ENCODE measurements at regions not wholly inside any gene's neighbourhood (a gene's known extent, or its start where the extent isn't known, plus 50 kb on each side); places are given as distances from the start of the nearest gene placed in this dataset.

GRCh38 chr1:218869276-218869675, 304.4 kb upstream of the LYPLAL1 start:
- no peaks in the 10 kb centered on the region for H4K20me1 ChIP-seq (ENCODE audit: insufficient read depth)
- no TSS peak for BruUV-seq (replicated peaks)
- DNase-seq (ENCODE audit: low read depth, low spot score) (no peak), ATAC-seq (no peak)
- H3K27ac ChIP-seq (ENCODE audit: low read depth, low read length) = no peak overlapping the region
- H3K36me3 ChIP-seq (ENCODE audit: control insufficient read depth in 1 of 2, insufficient read depth in 2 of 2, low read length in 2 of 2) = no peaks in the 10 kb centered on the region
- H3K4me2 ChIP-seq (ENCODE audit: low read length) = no peak overlapping the region
- H3K9me2 ChIP-seq (ENCODE audit: insufficient read depth) = no peaks in the 10 kb centered on the region
- no peaks in the 10 kb centered on the region for H3K9me3 ChIP-seq (ENCODE audit: control insufficient read depth in 1 of 2, insufficient read depth in 1 of 2, low read depth in 1 of 2, low read length in 2 of 2)
- no peak overlapping the region for H2AFZ ChIP-seq (ENCODE audit: low read depth, low read length, poor library complexity, severe bottlenecking)
- H3K4me3 ChIP-seq (replicated peaks in 1 of 2; ENCODE audit: low read depth in 1 of 2, low read length in 2 of 2) = no peak overlapping the region
- peaks cover 0 to 2% of the 10 kb centered on the region in 2 experiments; a peak in 2 of 4 replicates for H3K4me1 ChIP-seq (ENCODE audit: control insufficient read depth in 1 of 2, insufficient read depth in 2 of 2, low read length in 2 of 2)
- POLR2A ChIA-PET = no interaction called here
- H3K27me3 ChIP-seq (ENCODE audit: insufficient read depth, low read length) = no peaks in the 10 kb centered on the region
- no peak for TF ChIP-seq ATF3 (IDR thresholded peaks at IDR 0.05)
- TF ChIP-seq TCF7L2 (IDR thresholded peaks at IDR 0.05; ENCODE audit: borderline replicate concordance, extremely low read depth, insufficient read depth, insufficient read length) = no peak
- no peak for TF ChIP-seq YY1 (IDR thresholded peaks at IDR 0.05; ENCODE audit: extremely low read depth, insufficient replicate concordance, low read depth, low read length)
- no peak for TF ChIP-seq SIN3A (IDR thresholded peaks at IDR 0.05; ENCODE audit: low read depth)
- TF ChIP-seq CEBPB (IDR thresholded peaks at IDR 0.05; ENCODE audit: low read depth) = no peak
- no peak for TF ChIP-seq CBX3 (IDR thresholded peaks at IDR 0.05; ENCODE audit: low read depth)
- TF ChIP-seq ZFX (IDR thresholded peaks at IDR 0.05) = no peak
- RAD21 ChIA-PET (ENCODE audit: low non-redundant PET in 1 of 2, low total read pairs in 2 of 2, uncharacterized antibody in 2 of 2, unreplicated experiment in 2 of 2) = no interaction called here
- intact Hi-C loops (cut with micrococcal nuclease) = no loop called here
- no peaks in the 10 kb centered on the region for H3K79me2 ChIP-seq (ENCODE audit: insufficient read depth, low read length)
- H3K9ac ChIP-seq (ENCODE audit: low read length) = no peak overlapping the region
- CTCF ChIA-PET = no interaction called here

DNA sequence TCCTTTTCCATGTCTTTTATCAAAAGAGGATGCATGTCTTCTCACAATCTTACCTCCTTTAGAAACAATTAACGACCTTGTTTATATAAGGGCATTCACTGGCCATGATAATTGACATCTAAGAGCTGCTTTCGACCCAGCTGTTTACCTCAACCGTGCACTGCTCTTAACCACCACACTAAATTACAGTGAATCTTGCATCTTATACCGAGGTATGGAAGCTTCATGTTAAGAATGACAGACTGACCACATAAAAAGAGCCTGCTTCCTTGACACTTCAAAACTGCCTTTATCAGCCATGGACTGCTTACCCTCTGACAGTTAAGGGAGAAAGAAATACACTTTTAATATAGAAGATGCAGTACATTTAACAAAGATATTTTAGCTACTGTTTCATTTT, 301.7 kb upstream of the LYPLAL1 start:
- Histone ChIP-seq H3K36me3 (ENCODE audit: control insufficient read depth in 1 of 2, insufficient read depth in 2 of 2, low read length in 2 of 2) (no peaks in the 10 kb centered on the region), H3K79me2 (ENCODE audit: insufficient read depth, low read length) (no peaks in the 10 kb centered on the region), H2AFZ (ENCODE audit: low read depth, low read length, poor library complexity, severe bottlenecking) (no peak overlapping the region), H3K4me1 (ENCODE audit: control insufficient read depth in 1 of 2, insufficient read depth in 2 of 2, low read length in 2 of 2) (peaks cover 0 to 4% of the 10 kb centered on the region in 2 experiments; a peak in 2 of 4 replicates), H3K9me2 (ENCODE audit: insufficient read depth) (no peaks in the 10 kb centered on the region), H3K9me3 (ENCODE audit: control insufficient read depth in 1 of 2, insufficient read depth in 1 of 2, low read depth in 1 of 2, low read length in 2 of 2) (no peaks in the 10 kb centered on the region), H3K27me3 (ENCODE audit: insufficient read depth, low read length) (no peaks in the 10 kb centered on the region), H4K20me1 (ENCODE audit: insufficient read depth) (no peaks in the 10 kb centered on the region), H3K27ac (ENCODE audit: low read depth, low read length) (no peak overlapping the region), H3K9ac (ENCODE audit: low read length) (no peak overlapping the region), H3K4me3 (replicated peaks in 1 of 2; ENCODE audit: low read depth in 1 of 2, low read length in 2 of 2) (no peak overlapping the region), H3K4me2 (ENCODE audit: low read length) (no peak overlapping the region)
- no TSS peak for BruUV-seq (replicated peaks)
- CTCF ChIA-PET = no interaction called here
- RAD21 ChIA-PET (ENCODE audit: low non-redundant PET in 1 of 2, low total read pairs in 2 of 2, uncharacterized antibody in 2 of 2, unreplicated experiment in 2 of 2) = no interaction called here
- no peak for DNase-seq (ENCODE audit: low read depth, low spot score)
- ATAC-seq = no peak
- intact Hi-C loops (cut with micrococcal nuclease) = no loop called here
- TF ChIP-seq MAX (IDR thresholded peaks at IDR 0.05) = no peak
- no peak for TF ChIP-seq RAD21 (IDR thresholded peaks at IDR 0.05; ENCODE audit: low read depth)
- TF ChIP-seq, protein P1, sequence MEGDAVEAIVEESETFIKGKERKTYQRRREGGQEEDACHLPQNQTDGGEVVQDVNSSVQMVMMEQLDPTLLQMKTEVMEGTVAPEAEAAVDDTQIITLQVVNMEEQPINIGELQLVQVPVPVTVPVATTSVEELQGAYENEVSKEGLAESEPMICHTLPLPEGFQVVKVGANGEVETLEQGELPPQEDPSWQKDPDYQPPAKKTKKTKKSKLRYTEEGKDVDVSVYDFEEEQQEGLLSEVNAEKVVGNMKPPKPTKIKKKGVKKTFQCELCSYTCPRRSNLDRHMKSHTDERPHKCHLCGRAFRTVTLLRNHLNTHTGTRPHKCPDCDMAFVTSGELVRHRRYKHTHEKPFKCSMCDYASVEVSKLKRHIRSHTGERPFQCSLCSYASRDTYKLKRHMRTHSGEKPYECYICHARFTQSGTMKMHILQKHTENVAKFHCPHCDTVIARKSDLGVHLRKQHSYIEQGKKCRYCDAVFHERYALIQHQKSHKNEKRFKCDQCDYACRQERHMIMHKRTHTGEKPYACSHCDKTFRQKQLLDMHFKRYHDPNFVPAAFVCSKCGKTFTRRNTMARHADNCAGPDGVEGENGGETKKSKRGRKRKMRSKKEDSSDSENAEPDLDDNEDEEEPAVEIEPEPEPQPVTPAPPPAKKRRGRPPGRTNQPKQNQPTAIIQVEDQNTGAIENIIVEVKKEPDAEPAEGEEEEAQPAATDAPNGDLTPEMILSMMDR (IDR thresholded peaks at IDR 0.05 in 2 of 3, conservative IDR thresholded peaks at IDR 0.05 in 1 of 3; ENCODE audit: borderline replicate concordance in 1 of 3, insufficient read depth in 1 of 3, low read depth in 2 of 3, low read length in 2 of 3) = no peak
- TF ChIP-seq ZFX (IDR thresholded peaks at IDR 0.05) = no peak
- TF ChIP-seq FOSL1 (IDR thresholded peaks at IDR 0.05; ENCODE audit: low read depth) = no peak
- no peak for TF ChIP-seq POLR2A (IDR thresholded peaks at IDR 0.05; ENCODE audit: borderline replicate concordance, extremely low read depth, insufficient read depth, insufficient read length)
- no peak for TF ChIP-seq JUND (IDR thresholded peaks at IDR 0.05)
- no peak for TF ChIP-seq SRF (IDR thresholded peaks at IDR 0.05; ENCODE audit: low read depth)
- TF ChIP-seq ATF3 (IDR thresholded peaks at IDR 0.05) = no peak
- TF ChIP-seq EZH2 (IDR thresholded peaks at IDR 0.05) = no peak
- no peak for TF ChIP-seq SP1 (IDR thresholded peaks at IDR 0.05; ENCODE audit: low read depth)
- POLR2A ChIA-PET = no interaction called here
